Liver (tissue), 8 donors: ENCODE measurements at regions not wholly inside any gene's neighbourhood (a gene's known extent, or its start where the extent isn't known, plus 50 kb on each side); places are given as distances from the start of the nearest gene placed in this dataset.

Experiments
- DNase-seq: peaks from one replicate; pipeline ENCODE4 v3.0.0-alpha.2; 2017; ENCODE audit warnings: low spot score
- H3K27ac ChIP-seq, 2 donors: one replicate each; pipeline ENCODE4 v1.7.0; 2013; ENCODE audit warnings: inconsistent platforms in 2 of 2, low read length in 2 of 2, control low read depth in 1 of 2, low read depth in 1 of 2, mild to moderate bottlenecking in 1 of 2
- H3K27me3 ChIP-seq, 4 donors: one replicate each; pipeline versions ENCODE4 v1.6.1 to v1.7.0; 2013; ENCODE audit warnings: low read length in 3 of 4, inconsistent platforms in 1 of 4, mild to moderate bottlenecking in 1 of 4, moderate library complexity in 1 of 4; ENCODE audit not compliant: control insufficient read depth in 4 of 4, insufficient read depth in 4 of 4
- H3K36me3 ChIP-seq, 4 donors: one replicate each; pipeline versions ENCODE4 v1.6.1 to v1.7.0; 2013; ENCODE audit warnings: low read length in 3 of 4, mild to moderate bottlenecking in 3 of 4, low read depth in 1 of 4, moderate library complexity in 1 of 4; ENCODE audit not compliant: control insufficient read depth in 4 of 4, insufficient read depth in 3 of 4
- H3K4me1 ChIP-seq, 4 donors: one replicate each; pipeline versions ENCODE4 v1.6.1 to v1.7.0; 2013; ENCODE audit warnings: low read length in 3 of 4, mild to moderate bottlenecking in 3 of 4, moderate library complexity in 1 of 4; ENCODE audit not compliant: control insufficient read depth in 4 of 4, insufficient read depth in 4 of 4
- H3K4me3 ChIP-seq, 3 donors: one replicate each; pipeline versions ENCODE4 v1.6.1 to v1.7.0; 2013; ENCODE audit warnings: low read length in 3 of 3, control low read depth in 1 of 3, low read depth in 1 of 3, mild to moderate bottlenecking in 1 of 3
- H3K9ac ChIP-seq, 2 donors: one replicate each; pipeline ENCODE4 v1.7.0; 2013; ENCODE audit warnings: low read length in 2 of 2, mild to moderate bottlenecking in 2 of 2, moderate library complexity in 2 of 2, control low read depth in 1 of 2, low read depth in 1 of 2
- H3K9me3 ChIP-seq, 4 donors: one replicate each; pipeline versions ENCODE4 v1.6.1 to v1.7.0; 2013; ENCODE audit warnings: low read length in 3 of 4; ENCODE audit not compliant: control insufficient read depth in 4 of 4
- EGR1 ChIP-seq, 2 donors: IDR thresholded peaks; 2 replicates each; pipeline ENCODE4 v1.6.1; 2016 to 2018; ENCODE audit warnings: antibody characterized with exemption in 2 of 2, low read depth in 2 of 2
- FOXA1 ChIP-seq: IDR thresholded peaks from 2 replicates; pipeline ENCODE4 v1.6.1; 2016; ENCODE audit warnings: antibody characterized with exemption
- FOXA2 ChIP-seq: IDR thresholded peaks from 2 replicates; pipeline ENCODE4 v1.6.1; 2016; ENCODE audit warnings: antibody characterized with exemption
- GABPA ChIP-seq, 2 donors: IDR thresholded peaks in 1 of 2; conservative IDR thresholded peaks in 1 of 2; 2 replicates each; pipeline ENCODE4 v1.6.1; 2016; ENCODE audit warnings: antibody characterized with exemption in 2 of 2, mild to moderate bottlenecking in 1 of 2, moderate library complexity in 1 of 2
- HNF4A ChIP-seq, 2 donors: conservative IDR thresholded peaks; 2 replicates each; pipeline ENCODE4 v1.6.1; 2016; ENCODE audit warnings: antibody characterized with exemption in 2 of 2, mild to moderate bottlenecking in 2 of 2
- HNF4G ChIP-seq: IDR thresholded peaks from 2 replicates; pipeline ENCODE4 v1.6.1; 2016; ENCODE audit warnings: antibody characterized with exemption
- JUND ChIP-seq, 2 donors: IDR thresholded peaks; 2 replicates each; pipeline ENCODE4 v1.6.1; 2016; ENCODE audit warnings: antibody characterized with exemption in 2 of 2
- NR2F2 ChIP-seq: IDR thresholded peaks from 2 replicates; pipeline ENCODE4 v1.6.1; 2016; ENCODE audit warnings: antibody characterized with exemption
- RAD21 ChIP-seq, 2 donors: IDR thresholded peaks; 2 replicates each; pipeline ENCODE4 v1.6.1; 2016; ENCODE audit warnings: antibody characterized with exemption in 2 of 2, mild to moderate bottlenecking in 2 of 2
- REST ChIP-seq: IDR thresholded peaks from 2 replicates; pipeline ENCODE4 v1.6.1; 2016; ENCODE audit warnings: antibody characterized with exemption, mild to moderate bottlenecking
- RXRA ChIP-seq, 2 donors: IDR thresholded peaks; 2 replicates each; pipeline ENCODE4 v1.6.1; 2017 to 2018; ENCODE audit warnings: antibody characterized with exemption in 2 of 2, mild to moderate bottlenecking in 1 of 2
- SP1 ChIP-seq: IDR thresholded peaks from 2 replicates; pipeline ENCODE4 v1.6.1; 2018; ENCODE audit warnings: antibody characterized with exemption, mild to moderate bottlenecking
- TAF1 ChIP-seq: conservative IDR thresholded peaks from 2 replicates; pipeline ENCODE4 v1.6.1; 2016; ENCODE audit warnings: antibody characterized with exemption, mild to moderate bottlenecking
- YY1 ChIP-seq: IDR thresholded peaks from 2 replicates; pipeline ENCODE4 v1.6.1; 2016; ENCODE audit warnings: antibody characterized with exemption, mild to moderate bottlenecking
- WGBS: extraction: QIAGEN DNeasy Blood & Tissue Kit; methylation state at CpG from one replicate; pipeline ENCODE4 v1.1.7; 2013; 5-methylcytosine and 5-hydroxymethylcytosine counted together
- TF ChIP-seq, protein P1 (sequence below): fragments of 150-350 bp; IDR thresholded peaks from 2 replicates; pipeline ENCODE4 v1.5.1; 2017; ENCODE audit warnings: improper control_type of control experiment, low read depth, low read length; ENCODE audit not compliant: missing input control
- TF ChIP-seq, protein P2 (sequence below): IDR thresholded peaks from 2 replicates; pipeline ENCODE4 v1.6.1; 2016; ENCODE audit warnings: antibody characterized with exemption
- TF ChIP-seq, protein P3 (sequence below): IDR thresholded peaks from 2 replicates; pipeline ENCODE4 v1.6.1; 2016; ENCODE audit warnings: antibody characterized with exemption
- donor health status: healthy.
- donor health status: healthy.
- donor health status: healthy.
- donor health status: healthy.
- donor health status: healthy.

- 83% methylated on average over 7 of the region's 7 CpGs for WGBS
- Histone ChIP-seq H3K4me3 (no peak overlapping the region), H3K9me3 (no peaks in the 10 kb centered on the region), H3K4me1 (no peaks in the 10 kb centered on the region), H3K36me3 (no peaks in the 10 kb centered on the region), H3K27me3 (no peaks in the 10 kb centered on the region), H3K27ac (no peak overlapping the region), H3K9ac (no peak overlapping the region)
- no peak for DNase-seq
- no peak for TF ChIP-seq FOXA1
- TF ChIP-seq, protein P1, sequence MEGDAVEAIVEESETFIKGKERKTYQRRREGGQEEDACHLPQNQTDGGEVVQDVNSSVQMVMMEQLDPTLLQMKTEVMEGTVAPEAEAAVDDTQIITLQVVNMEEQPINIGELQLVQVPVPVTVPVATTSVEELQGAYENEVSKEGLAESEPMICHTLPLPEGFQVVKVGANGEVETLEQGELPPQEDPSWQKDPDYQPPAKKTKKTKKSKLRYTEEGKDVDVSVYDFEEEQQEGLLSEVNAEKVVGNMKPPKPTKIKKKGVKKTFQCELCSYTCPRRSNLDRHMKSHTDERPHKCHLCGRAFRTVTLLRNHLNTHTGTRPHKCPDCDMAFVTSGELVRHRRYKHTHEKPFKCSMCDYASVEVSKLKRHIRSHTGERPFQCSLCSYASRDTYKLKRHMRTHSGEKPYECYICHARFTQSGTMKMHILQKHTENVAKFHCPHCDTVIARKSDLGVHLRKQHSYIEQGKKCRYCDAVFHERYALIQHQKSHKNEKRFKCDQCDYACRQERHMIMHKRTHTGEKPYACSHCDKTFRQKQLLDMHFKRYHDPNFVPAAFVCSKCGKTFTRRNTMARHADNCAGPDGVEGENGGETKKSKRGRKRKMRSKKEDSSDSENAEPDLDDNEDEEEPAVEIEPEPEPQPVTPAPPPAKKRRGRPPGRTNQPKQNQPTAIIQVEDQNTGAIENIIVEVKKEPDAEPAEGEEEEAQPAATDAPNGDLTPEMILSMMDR: no peak
- TF ChIP-seq NR2F2: no peak
- no peak for TF ChIP-seq SP1
- no peak for TF ChIP-seq HNF4G
- TF ChIP-seq TAF1: no peak
- no peak for TF ChIP-seq EGR1 (IDR thresholded peaks at IDR 0.05; ENCODE audit: low read depth in 2 of 2)
- TF ChIP-seq RAD21 (IDR thresholded peaks at IDR 0.05): no peak
- TF ChIP-seq HNF4A (conservative IDR thresholded peaks at IDR 0.05): no peak
- TF ChIP-seq REST: no peak
- TF ChIP-seq RXRA (IDR thresholded peaks at IDR 0.05): no peak
- TF ChIP-seq FOXA2: no peak
- TF ChIP-seq, protein P2, sequence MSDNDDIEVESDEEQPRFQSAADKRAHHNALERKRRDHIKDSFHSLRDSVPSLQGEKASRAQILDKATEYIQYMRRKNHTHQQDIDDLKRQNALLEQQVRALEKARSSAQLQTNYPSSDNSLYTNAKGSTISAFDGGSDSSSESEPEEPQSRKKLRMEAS: no peak
- TF ChIP-seq, protein P3, sequence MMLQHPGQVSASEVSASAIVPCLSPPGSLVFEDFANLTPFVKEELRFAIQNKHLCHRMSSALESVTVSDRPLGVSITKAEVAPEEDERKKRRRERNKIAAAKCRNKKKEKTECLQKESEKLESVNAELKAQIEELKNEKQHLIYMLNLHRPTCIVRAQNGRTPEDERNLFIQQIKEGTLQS: no peak
- TF ChIP-seq YY1: no peak
- TF ChIP-seq GABPA (IDR thresholded peaks at IDR 0.05 in 1 of 2, conservative IDR thresholded peaks at IDR 0.05 in 1 of 2): no peak
- TF ChIP-seq JUND (IDR thresholded peaks at IDR 0.05): no peak
Measured at GRCh38 chr2:236936446-236936940, 149.2 kb upstream of the COPS8 start.

DNA sequence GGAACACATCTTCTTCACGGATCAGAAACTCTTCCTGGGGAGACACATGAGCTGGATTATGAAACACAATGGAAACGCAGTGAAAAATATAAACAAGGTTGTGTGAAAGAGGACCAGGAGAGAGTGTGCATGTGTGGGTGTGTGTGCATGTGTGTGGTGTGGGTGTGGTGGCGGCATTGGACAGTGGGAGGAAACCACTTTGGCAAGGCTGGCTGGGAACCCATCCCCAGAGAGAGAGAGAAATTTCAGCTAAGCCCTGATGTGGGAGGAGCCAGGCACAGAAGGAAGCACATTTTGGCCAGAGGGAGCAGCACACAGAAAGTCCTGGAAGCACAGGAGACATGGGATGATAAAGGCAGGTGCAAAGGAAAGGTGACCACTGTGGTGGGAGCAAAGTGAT is 147.6 kb upstream of the COPS8 start:
- no peak for DNase-seq
- 84% methylated on average over 3 of the region's 3 CpGs for WGBS
- no peaks in the 10 kb centered on the region for H3K36me3 ChIP-seq
- H3K9ac ChIP-seq: no peak overlapping the region
- TF ChIP-seq FOXA2 (no peak), NR2F2 (no peak), SP1 (no peak)
- no peaks in the 10 kb centered on the region for H3K4me1 ChIP-seq
- no peaks in the 10 kb centered on the region for H3K27me3 ChIP-seq
- H3K4me3 ChIP-seq: no peak overlapping the region
- no peak overlapping the region for H3K27ac ChIP-seq
- H3K9me3 ChIP-seq: no peaks in the 10 kb centered on the region
